RWPE1 (cell line): ENCODE measurements at regions not wholly inside any gene's neighbourhood (a gene's known extent, or its start where the extent isn't known, plus 50 kb on each side); places are given as distances from the start of the nearest gene placed in this dataset.

Experiments
- CTCF ChIA-PET: fragments of 350-600 bp; sonication (Branson Sonifier 250); formaldehyde crosslinking; extraction: SDS; loops from one replicate; lab custom pipeline; 2021; lab: Yijun Ruan, JAX
- POLR2A ChIA-PET: fragments of 400-600 bp; formaldehyde crosslinking; extraction: SDS; loops from one replicate; lab custom pipeline; 2020; ENCODE audit warnings: antibody characterized with exemption; ENCODE audit not compliant: low non-redundant PET; lab: Yijun Ruan, JAX
- DNase-seq: peaks from one replicate; pipeline ENCODE4 v3.0.0; 2012; ENCODE audit warnings: low spot score
- H3K27ac ChIP-seq: fragments of 450-650 bp; 2 replicates; pipeline ENCODE4 v1.5.1; 2017
- CTCF ChIP-seq: fragments of 450-650 bp; conservative IDR thresholded peaks from 2 replicates; pipeline ENCODE4 v1.5.1; 2017; ENCODE audit warnings: low read depth, mild to moderate bottlenecking

DNA sequence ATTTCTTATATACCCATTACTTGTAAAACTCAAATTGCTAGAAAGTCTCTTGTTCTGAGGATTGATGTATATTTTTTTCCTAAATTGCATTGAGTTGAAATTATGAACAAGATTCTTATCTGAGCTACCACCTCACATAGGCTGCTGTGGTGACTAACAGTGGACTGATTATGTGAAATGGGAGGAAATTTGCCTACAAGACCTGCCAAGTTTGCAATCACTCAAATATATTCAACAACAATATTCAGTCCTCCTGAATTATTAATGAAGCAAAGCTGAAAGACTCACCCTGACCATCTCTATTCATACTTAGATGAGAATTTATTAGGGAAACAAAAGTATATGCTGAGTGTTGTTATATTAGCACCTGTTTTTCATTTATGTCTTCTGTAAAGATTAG is 412.6 kb upstream of the SEMA6D start:
- ChIA-PET POLR2A (no interaction called here), CTCF (no interaction called here)
- DNase-seq = no peak

GRCh38 chr15:47312161-47312560 is 405.1 kb upstream of the SEMA6D start:
- DNase-seq = no peak
- CTCF ChIA-PET = no interaction called here
- POLR2A ChIA-PET = no interaction called here
- no peak overlapping the region for H3K27ac ChIP-seq
- no peak for TF ChIP-seq CTCF

More for the DNA sequence above, 412.6 kb upstream of the SEMA6D start:
- no peak for TF ChIP-seq CTCF
- no peak overlapping the region for H3K27ac ChIP-seq

GRCh38 chr15:47326410-47327333 is 390.6 kb upstream of the SEMA6D start:
- CTCF ChIA-PET = no interaction called here
- POLR2A ChIA-PET = no interaction called here
- DNase-seq = no peak
- no peak overlapping the region for H3K27ac ChIP-seq
- TF ChIP-seq CTCF = no peak

DNA sequence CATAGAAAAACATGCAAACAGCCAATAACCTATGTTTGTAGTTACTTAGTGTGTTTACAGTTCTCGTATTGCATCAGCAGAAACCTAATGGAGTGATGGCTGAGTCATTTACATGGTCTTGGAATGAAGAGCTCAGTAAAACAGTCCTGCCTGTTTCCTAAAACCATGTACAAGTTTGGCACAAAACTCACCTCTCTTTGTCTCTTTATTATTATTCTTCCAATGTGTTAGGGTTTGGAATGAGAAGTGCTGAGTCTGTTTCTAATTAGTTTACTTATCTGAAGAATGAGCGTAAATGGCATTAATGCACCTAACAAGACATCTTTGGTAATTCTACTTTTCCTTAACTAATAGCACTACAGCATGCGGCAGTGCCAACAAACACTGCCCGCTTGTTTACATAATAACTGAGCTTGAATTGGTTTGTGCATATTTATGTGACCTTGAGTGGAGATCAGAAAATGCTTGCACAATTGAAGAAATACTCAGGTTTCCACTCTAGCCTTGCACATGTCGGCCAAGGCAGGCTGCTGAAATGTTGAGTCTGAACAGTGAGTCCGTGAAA is 385.4 kb upstream of the SEMA6D start:
- H3K27ac ChIP-seq = no peak overlapping the region
- CTCF ChIA-PET = no interaction called here
- no peak for TF ChIP-seq CTCF
- POLR2A ChIA-PET = no interaction called here
- no peak for DNase-seq

DNA sequence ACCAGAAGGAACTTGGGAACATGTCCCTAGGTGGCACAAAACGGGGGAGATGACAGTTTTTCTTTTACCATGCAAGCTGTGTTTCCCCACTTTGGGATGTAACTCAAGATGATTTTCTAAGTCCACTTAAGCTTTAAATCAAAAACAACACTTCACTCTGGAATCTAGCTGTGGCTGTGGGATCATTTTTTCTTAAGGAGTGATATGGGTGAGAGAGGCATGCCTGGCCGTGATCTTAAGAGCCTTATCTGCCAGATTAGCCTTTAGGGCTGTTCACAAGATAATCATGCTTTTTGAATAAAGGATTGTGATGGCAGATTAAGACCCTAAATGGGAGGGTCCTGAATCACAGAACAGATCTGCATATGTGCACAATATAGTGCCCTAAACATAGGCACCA is 384.8 kb upstream of the SEMA6D start:
- no peak for TF ChIP-seq CTCF
- no peak for DNase-seq
- H3K27ac ChIP-seq = no peak overlapping the region
- CTCF ChIA-PET = no interaction called here
- POLR2A ChIA-PET = no interaction called here

DNA sequence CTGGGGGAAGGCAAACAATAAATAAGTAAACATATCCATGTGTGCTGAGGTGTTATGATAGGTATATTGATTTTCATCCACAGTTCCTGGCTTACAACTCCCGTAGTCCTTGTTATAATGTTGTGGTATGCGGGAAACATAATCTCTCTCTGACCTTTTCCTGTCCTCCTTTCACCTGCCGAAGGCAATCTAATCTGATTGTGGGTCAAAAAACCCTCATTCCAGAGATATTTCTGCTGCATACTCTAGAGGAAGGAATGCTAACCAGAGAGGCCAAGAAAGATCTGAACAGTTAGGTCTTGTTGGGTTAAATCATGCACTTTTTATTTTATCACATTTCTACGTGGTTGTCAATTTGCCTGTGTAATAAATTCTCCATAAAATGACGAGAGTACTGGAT is 383.6 kb upstream of the SEMA6D start:
- DNase-seq = no peak
- ChIA-PET CTCF (no interaction called here), POLR2A (no interaction called here)
- TF ChIP-seq CTCF = no peak
- H3K27ac ChIP-seq = no peak overlapping the region
